CD14-positive monocyte (primary cell): ENCODE measurements at regions not wholly inside any gene's neighbourhood (a gene's known extent, or its start where the extent isn't known, plus 50 kb on each side); places are given as distances from the start of the nearest gene placed in this dataset.

Source experiments
- DNase-seq, 3 donors: peaks; one replicate each; pipeline ENCODE4 v3.0.0-alpha.2; 2011 to 2022
- H2AFZ ChIP-seq: 2 replicates; pipeline ENCODE4 v1.6.0; 2012; ENCODE audit warnings: mild to moderate bottlenecking, low read depth, low read length, inconsistent platforms; ENCODE audit not compliant: insufficient read depth, poor library complexity, severe bottlenecking
- H3K27ac ChIP-seq, 2 donors: 1 replicate in 1 of 2; 2 replicates in 1 of 2; pipeline ENCODE4 v1.5.1; 2012 to 2013; ENCODE audit warnings: low read length in 2 of 2, control low read depth in 1 of 2, inconsistent platforms in 1 of 2, low read depth in 1 of 2, mild to moderate bottlenecking in 1 of 2
- H3K27me3 ChIP-seq, 2 donors: one replicate each; pipeline versions ENCODE4 v1.6.0 to v1.6.1; 2011 to 2013; ENCODE audit warnings: low read length in 2 of 2; ENCODE audit not compliant: control insufficient read depth in 2 of 2, insufficient read depth in 2 of 2
- H3K36me3 ChIP-seq, 2 donors: replicated peaks in 1 of 2; 1 replicate in 1 of 2; 2 replicates in 1 of 2; pipeline versions ENCODE4 v1.5.1 to v1.6.1; 2012 to 2013; ENCODE audit warnings: low read length in 2 of 2, control low read depth in 1 of 2, inconsistent platforms in 1 of 2, mild to moderate bottlenecking in 1 of 2; ENCODE audit not compliant: insufficient read depth in 2 of 2, control insufficient read depth in 1 of 2
- H3K4me1 ChIP-seq, 2 donors: 1 replicate in 1 of 2; 2 replicates in 1 of 2; pipeline versions ENCODE4 v1.5.1 to v1.6.1; 2012 to 2013; ENCODE audit warnings: low read length in 2 of 2, control low read depth in 1 of 2, inconsistent platforms in 1 of 2, mild to moderate bottlenecking in 1 of 2, moderate library complexity in 1 of 2; ENCODE audit not compliant: insufficient read depth in 2 of 2, control insufficient read depth in 1 of 2
- H3K4me2 ChIP-seq: replicated peaks from 2 replicates; pipeline ENCODE3; 2012; ENCODE audit warnings: low read length, moderate library complexity, mild to moderate bottlenecking; ENCODE audit not compliant: poor library complexity, severe bottlenecking; ENCODE audit errors: extremely low read depth
- H3K4me3 ChIP-seq, 3 experiments: fragments of 200-600 bp in 1 of 3; sonication (generic) in 1 of 3; replicated peaks in 1 of 3; 1 replicate in 2 of 3; 2 replicates in 1 of 3; pipeline ENCODE4 v1.5.1; 2011 to 2013; ENCODE audit warnings: low read length in 3 of 3, mild to moderate bottlenecking in 3 of 3, control low read depth in 2 of 3, low read depth in 2 of 3, inconsistent platforms in 1 of 3, moderate library complexity in 1 of 3
- H3K79me2 ChIP-seq: 2 replicates; pipeline ENCODE4 v1.6.0; 2012; ENCODE audit warnings: mild to moderate bottlenecking, control low read depth, inconsistent platforms, low read length, moderate library complexity; ENCODE audit not compliant: insufficient read depth
- H3K9ac ChIP-seq: 2 replicates; pipeline ENCODE4 v1.6.0; 2017; ENCODE audit warnings: low read length, mild to moderate bottlenecking; ENCODE audit not compliant: insufficient read depth, poor library complexity, severe bottlenecking
- H3K9me3 ChIP-seq, 2 donors: replicated peaks in 1 of 2; 1 replicate in 1 of 2; 2 replicates in 1 of 2; pipeline versions ENCODE4 v1.5.1 to v1.6.1; 2012 to 2013; ENCODE audit warnings: low read length in 2 of 2, control low read depth in 1 of 2; ENCODE audit not compliant: control insufficient read depth in 1 of 2, insufficient read depth in 1 of 2
- H4K20me1 ChIP-seq: 2 replicates; pipeline ENCODE4 v1.6.0; 2012; ENCODE audit warnings: mild to moderate bottlenecking, low read length, control low read depth, moderate library complexity; ENCODE audit not compliant: insufficient read depth
- H3K27ac Mint-ChIP-seq, 7 donors: one replicate each; pipeline ENCODE4 v1.8.0; 2020; ENCODE audit warnings: mild to moderate bottlenecking in 7 of 7, mixed read lengths in 7 of 7, moderate library complexity in 6 of 7, inconsistent platforms in 2 of 7
- H3K27me3 Mint-ChIP-seq, 3 donors: one replicate each; pipeline ENCODE4 v1.8.0; 2021 to 2022; ENCODE audit warnings: low read depth in 3 of 3, mild to moderate bottlenecking in 3 of 3, mixed read lengths in 3 of 3, moderate library complexity in 3 of 3, inconsistent platforms in 1 of 3
- H3K36me3 Mint-ChIP-seq, 2 donors: one replicate each; pipeline ENCODE4 v1.8.0; 2020; ENCODE audit warnings: mixed read lengths in 2 of 2, inconsistent platforms in 1 of 2, mild to moderate bottlenecking in 1 of 2
- H3K4me1 Mint-ChIP-seq: one replicate; pipeline ENCODE4 v1.8.0; 2020; ENCODE audit warnings: mild to moderate bottlenecking, mixed read lengths
- H3K4me3 Mint-ChIP-seq, 2 donors: one replicate each; pipeline ENCODE4 v1.8.0; 2020; ENCODE audit warnings: mild to moderate bottlenecking in 2 of 2, mixed read lengths in 2 of 2, moderate library complexity in 1 of 2
- H3K9me3 Mint-ChIP-seq, 7 donors: one replicate each; pipeline ENCODE4 v1.8.0; 2020 to 2022; ENCODE audit warnings: mixed read lengths in 7 of 7, mild to moderate bottlenecking in 6 of 7, moderate library complexity in 6 of 7, inconsistent platforms in 2 of 7
- CTCF ChIP-seq: fragments of 200-600 bp; IDR thresholded peaks from one replicate; pipeline ENCODE4 v1.8.0; 2022; ENCODE audit warnings: antibody characterized with exemption, mild to moderate bottlenecking
- WGBS: methylation state at CpG from one replicate; pipeline ENCODE4 v1.1.5; 2013; ENCODE audit warnings: missing lambda C conversion rate; ENCODE audit not compliant: insufficient coverage; 5-methylcytosine and 5-hydroxymethylcytosine counted together
- intact Hi-C, 2 donors: fragments of 100-400 bp; cut with micrococcal nuclease; formaldehyde crosslinking; loops; one replicate each; pipeline versions ENCODE4 v1.15.0 to v1.15.1; 2023

GRCh38 chr5:92780057-92780456 lies 801.0 kb downstream of the NR2F1-AS1 start:
- Mint-ChIP-seq H3K4me3 (no peak overlapping the region), H3K27me3 (peaks cover 1 to 3% (median 2%) of the 10 kb centered on the region in 3 donors), H3K4me1 (no peaks in the 10 kb centered on the region), H3K36me3 (no peaks in the 10 kb centered on the region), H3K9me3 (peaks cover 0 to 10% (median 0%) of the 10 kb centered on the region in 7 donors), H3K27ac (no peak overlapping the region)
- TF ChIP-seq CTCF = no peak
- no peaks in the 10 kb centered on the region for H3K36me3 ChIP-seq
- H3K9me3 ChIP-seq = no peaks in the 10 kb centered on the region
- DNase-seq = no peak
- intact Hi-C loops = no loop called here
- H3K9ac ChIP-seq = no peak overlapping the region
- no peak overlapping the region for H3K4me2 ChIP-seq
- no CpG with 5 or more reads among the region's 4 CpGs for WGBS
- H3K27me3 ChIP-seq = no peaks in the 10 kb centered on the region
- no peak overlapping the region for H3K27ac ChIP-seq
- no peak overlapping the region for H2AFZ ChIP-seq
- H3K4me3 ChIP-seq = no peak overlapping the region
- H3K79me2 ChIP-seq = no peaks in the 10 kb centered on the region
- H4K20me1 ChIP-seq = no peaks in the 10 kb centered on the region
- no peaks in the 10 kb centered on the region for H3K4me1 ChIP-seq

GRCh38 chr5:92779536-92779935 lies 801.5 kb downstream of the NR2F1-AS1 start:
- H3K4me2 ChIP-seq = no peak overlapping the region
- H3K36me3 Mint-ChIP-seq = no peaks in the 10 kb centered on the region
- no peaks in the 10 kb centered on the region for H3K4me1 ChIP-seq
- peaks cover 1 to 3% (median 2%) of the 10 kb centered on the region in 3 donors for H3K27me3 Mint-ChIP-seq
- no peak overlapping the region for H3K9ac ChIP-seq
- H3K9me3 Mint-ChIP-seq = peaks cover 0 to 10% (median 0%) of the 10 kb centered on the region in 7 donors
- H3K27ac ChIP-seq = no peak overlapping the region
- no peaks in the 10 kb centered on the region for H4K20me1 ChIP-seq
- H2AFZ ChIP-seq = no peak overlapping the region
- no peaks in the 10 kb centered on the region for H3K36me3 ChIP-seq
- no peak for TF ChIP-seq CTCF
- H3K27ac Mint-ChIP-seq = no peak overlapping the region
- H3K27me3 ChIP-seq = no peaks in the 10 kb centered on the region
- no peak for DNase-seq
- H3K9me3 ChIP-seq = no peaks in the 10 kb centered on the region
- H3K4me3 Mint-ChIP-seq = no peak overlapping the region
- intact Hi-C loops = no loop called here
- no peaks in the 10 kb centered on the region for H3K4me1 Mint-ChIP-seq
- H3K4me3 ChIP-seq = no peak overlapping the region
- H3K79me2 ChIP-seq = no peaks in the 10 kb centered on the region
